ENCODE measurements at regions not wholly inside any gene's neighbourhood (a gene's known extent, or its start where the extent isn't known, plus 50 kb on each side); places are given as distances from the start of the nearest gene placed in this dataset.

GRCh38 chr2:17235167-17235566 is 283.1 kb downstream of the RAD51AP2 start:
- TF ChIP-seq EZH2 (IDR thresholded peaks at IDR 0.05; ENCODE audit: low read length): no peak
- no peak for TF ChIP-seq CTCF (optimal IDR thresholded peaks at IDR 0.05 in 1 of 3, IDR thresholded peaks at IDR 0.05 in 1 of 3, conservative IDR thresholded peaks at IDR 0.05 in 1 of 3; ENCODE audit: extremely low read depth in 1 of 3, insufficient read depth in 2 of 3, low read length in 3 of 3)
